ENCODE measurements at regions not wholly inside any gene's neighbourhood (a gene's known extent, or its start where the extent isn't known, plus 50 kb on each side); places are given as distances from the start of the nearest gene placed in this dataset.

GRCh38 chr3:103785017-103785416 lies 1350.2 kb downstream of the ZPLD1 start:
- no peak overlapping the region for H3K9ac ChIP-seq (ENCODE audit: extremely low read depth, insufficient read length, low read length)
- no peaks in the 10 kb centered on the region for H3K36me3 Mint-ChIP-seq (ENCODE audit: insufficient read depth in 1 of 3, low read depth in 3 of 3)
- H3K23ac ChIP-seq (ENCODE audit: insufficient read length, low read depth, low read length): no peak overlapping the region
- no peak overlapping the region for H4K91ac ChIP-seq (ENCODE audit: insufficient read length, low read depth, low read length)
- H3K27ac Mint-ChIP-seq: no peak overlapping the region
- H3K14ac ChIP-seq (ENCODE audit: insufficient read depth, low read length): no peak overlapping the region
- H4K5ac ChIP-seq (ENCODE audit: insufficient read length, low read depth, low read length): no peak overlapping the region
- no peak overlapping the region for H4K8ac ChIP-seq (replicated peaks; ENCODE audit: insufficient read length, low read depth, low read length)
- H3K9me3 Mint-ChIP-seq: no peaks in the 10 kb centered on the region
- WGBS (ENCODE audit: extremely low coverage, insufficient read length, low lambda C conversion rate): no CpG with 5 or more reads among the region's 2 CpGs
- no peak overlapping the region for H2BK120ac ChIP-seq (ENCODE audit: low read depth, low read length, poor library complexity, severe bottlenecking)
- H3K4me3 Mint-ChIP-seq: no peak overlapping the region
- H3K23me2 ChIP-seq (ENCODE audit: insufficient read length, low read depth, low read length, poor library complexity, severe bottlenecking): no peaks in the 10 kb centered on the region
- no peak overlapping the region for H2BK12ac ChIP-seq (ENCODE audit: insufficient read length, low read depth, low read length)
- no peak for DNase-seq
- no peaks in the 10 kb centered on the region for H3K79me1 ChIP-seq (ENCODE audit: insufficient read depth, low read depth, low read length, poor library complexity, severe bottlenecking)
- no peak overlapping the region for H3K56ac ChIP-seq (ENCODE audit: insufficient read length, low read depth, low read length)
- 0 out of 4 replicates have a peak, but pooled peaks cover 0 to 3% of the 10 kb centered on the region in 2 experiments for H3K4me1 Mint-ChIP-seq
- H3K18ac ChIP-seq (ENCODE audit: insufficient read length, low read depth, low read length): no peak overlapping the region
- H2AFZ ChIP-seq (ENCODE audit: low read length): no peak overlapping the region
- H3T11ph ChIP-seq (ENCODE audit: low read length): no peak overlapping the region
- no peaks in the 10 kb centered on the region for H3K79me2 ChIP-seq (ENCODE audit: insufficient read depth, low read length)
- H3K9me3 ChIP-seq (ENCODE audit: control insufficient read depth, low read depth, low read length): no peaks in the 10 kb centered on the region
- no peak overlapping the region for H3K4me2 ChIP-seq (ENCODE audit: insufficient read depth, insufficient read length, low read length)
- H3K27me3 ChIP-seq (ENCODE audit: insufficient read depth, low read length): no peaks in the 10 kb centered on the region
- no peak for TF ChIP-seq CTCF (conservative IDR thresholded peaks at IDR 0.05)
- no peak overlapping the region for H2BK15ac ChIP-seq (ENCODE audit: low read depth, low read length)
- no peaks in the 10 kb centered on the region for H3K4me1 ChIP-seq (ENCODE audit: insufficient read depth, low read length)
- H2BK5ac ChIP-seq (ENCODE audit: insufficient read length, low read length): no peak overlapping the region
- no peak overlapping the region for H2AK5ac ChIP-seq (ENCODE audit: insufficient read length, low read length)
- no peaks in the 10 kb centered on the region for H3K27me3 Mint-ChIP-seq (ENCODE audit: low read depth)
- no peaks in the 10 kb centered on the region for H4K20me1 ChIP-seq (ENCODE audit: control insufficient read depth, insufficient read depth, insufficient read length)
- no peak overlapping the region for H3K4ac ChIP-seq (ENCODE audit: low read depth, low read length)
- no peak overlapping the region for H3K27ac ChIP-seq (ENCODE audit: insufficient read length, low read depth, low read length)
- no peak overlapping the region for H2BK20ac ChIP-seq (ENCODE audit: low read depth, low read length, poor library complexity, severe bottlenecking)
